H1 (cell line): ENCODE measurements at regions not wholly inside any gene's neighbourhood (a gene's known extent, or its start where the extent isn't known, plus 50 kb on each side); places are given as distances from the start of the nearest gene placed in this dataset.

Experiments used
- CTCF ChIA-PET: fragments of 300-600 bp; sonication (Branson Sonifier 250); formaldehyde crosslinking; loops from one replicate; lab custom pipeline; 2021; ENCODE audit not compliant: partially characterized antibody; lab: Charles Lee
- POLR2A ChIA-PET: fragments of 300-600 bp; sonication (Branson Sonifier 250); formaldehyde crosslinking; loops from one replicate; lab custom pipeline; 2021; ENCODE audit warnings: inconsistent platforms; ENCODE audit not compliant: partially characterized antibody; lab: Charles Lee
- DNase-seq, 2 experiments: peaks; one replicate each; pipeline versions ENCODE4 v3.0.0 to v3.0.0-alpha.2; 2010 to 2022; ENCODE audit warnings: low spot score in 2 of 2, low read depth in 1 of 2, mixed read lengths in 1 of 2
- FAIRE-seq: peaks from 2 replicates; lab custom pipeline; 2011; peaks lifted over from hg19 to GRCh38; lab: Jason Lieb, UNC
- H2AFZ ChIP-seq: 2 replicates; pipeline ENCODE4 v1.8.1; 2012; ENCODE audit warnings: low read length, inconsistent platforms
- H2AK5ac ChIP-seq: 2 replicates; pipeline ENCODE4 v1.6.1; 2013; ENCODE audit warnings: low read depth, low read length
- H2BK120ac ChIP-seq: replicated peaks from 2 replicates; pipeline ENCODE3; 2013; ENCODE audit warnings: low read depth, low read length, inconsistent platforms
- H2BK12ac ChIP-seq: 2 replicates; pipeline ENCODE4 v1.6.1; 2013; ENCODE audit warnings: low read depth, low read length
- H2BK15ac ChIP-seq: 2 replicates; pipeline ENCODE4 v1.6.1; 2013; ENCODE audit warnings: low read length
- H2BK20ac ChIP-seq: 2 replicates; pipeline ENCODE4 v1.6.1; 2013; ENCODE audit warnings: low read length
- H2BK5ac ChIP-seq: 2 replicates; pipeline ENCODE4 v1.6.1; 2013; ENCODE audit warnings: low read depth, low read length
- H3K14ac ChIP-seq: 2 replicates; pipeline ENCODE4 v1.6.1; 2013; ENCODE audit warnings: inconsistent platforms; ENCODE audit not compliant: insufficient read length
- H3K18ac ChIP-seq: 2 replicates; pipeline ENCODE4 v1.6.1; 2013; ENCODE audit warnings: low read length; ENCODE audit errors: extremely low read depth
- H3K23ac ChIP-seq: 2 replicates; pipeline ENCODE4 v1.6.1; 2013; ENCODE audit warnings: inconsistent platforms; ENCODE audit not compliant: insufficient read length
- H3K23me2 ChIP-seq: 2 replicates; pipeline ENCODE4 v1.6.1; 2013; ENCODE audit warnings: low read depth, low read length
- H3K27ac ChIP-seq: 2 replicates; pipeline ENCODE4 v1.6.1; 2011; ENCODE audit warnings: low read depth, low read length, inconsistent platforms
- H3K27me3 ChIP-seq, 4 experiments: replicated peaks in 1 of 4; 1 replicate in 1 of 4; 2 replicates in 3 of 4; pipeline versions ENCODE4 v1.6.1 to v1.8.1; 2011 to 2013; ENCODE audit warnings: low read length in 3 of 4, mild to moderate bottlenecking in 3 of 4, inconsistent platforms in 2 of 4, mixed read lengths in 2 of 4, moderate library complexity in 1 of 4; ENCODE audit not compliant: control insufficient read depth in 3 of 4, insufficient read depth in 3 of 4; ENCODE audit errors: extremely low read depth in 1 of 4
- H3K36me3 ChIP-seq, 4 experiments: 2 replicates each; pipeline versions ENCODE4 v1.6.1 to v1.8.1; 2011 to 2013; ENCODE audit warnings: mild to moderate bottlenecking in 4 of 4, low read length in 3 of 4, moderate library complexity in 2 of 4, control low read depth in 1 of 4, inconsistent platforms in 1 of 4; ENCODE audit not compliant: insufficient read depth in 4 of 4, control insufficient read depth in 2 of 4
- H3K4ac ChIP-seq: replicated peaks from 2 replicates; pipeline ENCODE3; 2013; ENCODE audit warnings: low read length, low read depth, mixed read lengths, inconsistent platforms; ENCODE audit not compliant: insufficient read length
- H3K4me1 ChIP-seq, 4 experiments: replicated peaks in 1 of 4; 1 replicate in 1 of 4; 2 replicates in 3 of 4; pipeline versions ENCODE4 v1.6.1 to v1.8.1; 2011 to 2013; ENCODE audit warnings: low read length in 3 of 4, inconsistent platforms in 2 of 4, mixed read lengths in 1 of 4; ENCODE audit not compliant: insufficient read depth in 4 of 4, control insufficient read depth in 3 of 4
- H3K4me2 ChIP-seq, 2 experiments: 2 replicates each; pipeline versions ENCODE4 v1.6.1 to v1.8.1; 2011 to 2013; ENCODE audit warnings: low read depth in 2 of 2, low read length in 2 of 2, control low read depth in 1 of 2, inconsistent platforms in 1 of 2, mild to moderate bottlenecking in 1 of 2; ENCODE audit not compliant: insufficient read depth in 1 of 2
- H3K4me3 ChIP-seq, 4 experiments: fragments of 200-600, 300-600 bp in 1 of 4; sonication (generic), shearing (Covaris generic), sonication (Bioruptor Twin) in 1 of 4; 2 replicates each; pipeline versions ENCODE4 v1.5.1 to v1.8.1; 2011 to 2016; ENCODE audit warnings: low read length in 4 of 4, low read depth in 3 of 4, control low read depth in 2 of 4, inconsistent platforms in 2 of 4, mild to moderate bottlenecking in 2 of 4, mixed read lengths in 1 of 4, moderate library complexity in 1 of 4; ENCODE audit not compliant: insufficient read depth in 2 of 4; ENCODE audit errors: extremely low read depth in 1 of 4
- H3K56ac ChIP-seq: replicated peaks from 2 replicates; pipeline ENCODE3; 2013; ENCODE audit warnings: low read depth, mild to moderate bottlenecking, mixed read lengths, low read length, inconsistent platforms; ENCODE audit not compliant: insufficient read length
- H3K79me1 ChIP-seq: 2 replicates; pipeline ENCODE4 v1.6.1; 2013; ENCODE audit warnings: low read depth, low read length, control low read depth
- H3K79me2 ChIP-seq, 2 experiments: 2 replicates each; pipeline versions ENCODE4 v1.6.1 to v1.8.1; 2012 to 2013; ENCODE audit warnings: low read length in 2 of 2, mild to moderate bottlenecking in 2 of 2, inconsistent platforms in 1 of 2; ENCODE audit not compliant: insufficient read depth in 2 of 2, control insufficient read depth in 1 of 2
- H3K9ac ChIP-seq, 4 experiments: replicated peaks in 1 of 4; 1 replicate in 1 of 4; 2 replicates in 3 of 4; pipeline versions ENCODE4 v1.6.1 to v1.8.1; 2011 to 2013; ENCODE audit warnings: low read depth in 3 of 4, low read length in 3 of 4, control low read depth in 2 of 4, mild to moderate bottlenecking in 2 of 4, moderate library complexity in 2 of 4, inconsistent platforms in 1 of 4; ENCODE audit errors: extremely low read depth in 1 of 4
- H3K9me3 ChIP-seq, 2 experiments: 2 replicates each; pipeline versions ENCODE4 v1.6.1 to v1.8.1; 2012 to 2013; ENCODE audit warnings: mild to moderate bottlenecking in 2 of 2, moderate library complexity in 2 of 2, control low read depth in 1 of 2, inconsistent platforms in 1 of 2, low read depth in 1 of 2, low read length in 1 of 2, mixed read lengths in 1 of 2; ENCODE audit not compliant: insufficient read depth in 2 of 2
- H4K20me1 ChIP-seq, 2 experiments: replicated peaks in 1 of 2; 2 replicates each; pipeline versions ENCODE3 to v1.8.1; 2011 to 2013; ENCODE audit warnings: inconsistent platforms in 2 of 2, low read length in 2 of 2, mild to moderate bottlenecking in 1 of 2; ENCODE audit not compliant: insufficient read depth in 2 of 2, control insufficient read depth in 1 of 2
- H4K5ac ChIP-seq: 2 replicates; pipeline ENCODE4 v1.6.1; 2013; ENCODE audit warnings: low read length, low read depth, mixed read lengths, inconsistent platforms; ENCODE audit not compliant: insufficient read length
- H4K8ac ChIP-seq: 2 replicates; pipeline ENCODE4 v1.8.0; 2013; ENCODE audit warnings: mild to moderate bottlenecking, moderate library complexity, low read length, inconsistent platforms; ENCODE audit not compliant: insufficient read depth; ENCODE audit errors: extremely low read depth
- H4K91ac ChIP-seq: replicated peaks from 2 replicates; pipeline ENCODE3; 2013; ENCODE audit warnings: low read length, mixed read lengths, inconsistent platforms; ENCODE audit not compliant: insufficient read length
- HDAC2 ChIP-seq, 2 experiments: fragments of 300-600 bp in 1 of 2; sonication (generic) in 1 of 2; IDR thresholded peaks; 2 replicates each; pipeline ENCODE4 v1.6.1; 2011 to 2012; ENCODE audit warnings: low read depth in 2 of 2, low read length in 2 of 2, mild to moderate bottlenecking in 2 of 2, moderate library complexity in 2 of 2, borderline replicate concordance in 1 of 2, inconsistent platforms in 1 of 2
- SUZ12 ChIP-seq: fragments of 200-600 bp; sonication (generic); IDR thresholded peaks from 2 replicates; pipeline ENCODE4 v1.6.1; 2012; ENCODE audit warnings: mild to moderate bottlenecking, inconsistent platforms, low read length, moderate library complexity, mixed read lengths
- WGBS, 2 experiments: shearing (Covaris generic) in 1 of 2; methylation state at CpG; one replicate each; pipeline versions ENCODE4 v1.1.6 to v1.1.7; 2013 to 2015; ENCODE audit warnings: low lambda C conversion rate in 2 of 2, mixed read lengths in 2 of 2, inconsistent platforms in 1 of 2, low coverage in 1 of 2, missing lambda C conversion rate in 1 of 2; ENCODE audit not compliant: insufficient replicate concordance in 2 of 2, insufficient coverage in 1 of 2, insufficient read length in 1 of 2; ENCODE audit errors: extremely low coverage in 1 of 2, missing lambda C conversion rate in 1 of 2; 5-methylcytosine and 5-hydroxymethylcytosine counted together

GRCh38 chrX:10103023-10103422 is 53.8 kb upstream of the CLCN4 start:
- ChIA-PET CTCF (interaction anchor here (1.1 kb wide), 1 partner anchor 11 kb away, joined by 3 read pairs; no protein-coding TSS in a partner anchor), POLR2A (no interaction called here)
- Histone ChIP-seq H3K27ac (no peak overlapping the region), H3K79me1 (no peaks in the 10 kb centered on the region), H3K27me3 (no peaks in the 10 kb centered on the region), H3K36me3 (peaks cover 0 to 14% (median 2%) of the 10 kb centered on the region in 4 experiments; a peak in 3 of 8 replicates), H3K23me2 (no peaks in the 10 kb centered on the region), H4K8ac (no peak overlapping the region), H4K91ac (no peak overlapping the region), H3K4me2 (no peak overlapping the region), H3K4ac (no peak overlapping the region), H4K20me1 (no peaks in the 10 kb centered on the region), H3K9me3 (no peaks in the 10 kb centered on the region), H3K56ac (no peak overlapping the region), H2AK5ac (no peak overlapping the region), H2AFZ (no peak overlapping the region), H4K5ac (no peak overlapping the region), H2BK120ac (no peak overlapping the region), H3K23ac (no peak overlapping the region), H2BK20ac (no peak overlapping the region), H3K79me2 (no peaks in the 10 kb centered on the region), H3K9ac (no peak overlapping the region), H2BK15ac (no peak overlapping the region), H2BK5ac (no peak overlapping the region), H3K4me1 (no peaks in the 10 kb centered on the region), H2BK12ac (no peak overlapping the region), H3K14ac (no peak overlapping the region), H3K18ac (no peak overlapping the region), H3K4me3 (no peak overlapping the region)
- no peak for DNase-seq
- WGBS, 2 experiments = 98% methylated on average over 8 of the region's 8 CpGs; no CpG with 5 or more reads in 1 of the 2 experiments
- no peak for FAIRE-seq
- TF ChIP-seq SUZ12 (no peak), HDAC2 (IDR thresholded peaks at IDR 0.05; ENCODE audit: borderline replicate concordance in 1 of 2, low read depth in 2 of 2, low read length in 2 of 2) (no peak)
